GM23248 (cell line): ENCODE measurements at regions not wholly inside any gene's neighbourhood (a gene's known extent, or its start where the extent isn't known, plus 50 kb on each side); places are given as distances from the start of the nearest gene placed in this dataset.

Experiments
- DNase-seq: peaks from one replicate; pipeline ENCODE4 v3.0.0-alpha.2; 2015
- H2AFZ ChIP-seq: fragments of 200-600 bp; sonication (generic); 2 replicates; pipeline ENCODE4 v1.6.1; 2016; ENCODE audit warnings: antibody characterized with exemption
- H3F3A ChIP-seq: fragments of 200-600 bp; sonication (generic); 2 replicates; pipeline ENCODE4 v1.6.1; 2016; ENCODE audit warnings: mild to moderate bottlenecking, antibody characterized with exemption, mixed run types; ENCODE audit not compliant: insufficient read depth
- H3K27ac ChIP-seq: fragments of 200-600 bp; sonication (generic); 2 replicates; pipeline ENCODE4 v1.5.1; 2016; ENCODE audit warnings: mild to moderate bottlenecking
- H3K27me3 ChIP-seq: fragments of 200-600 bp; sonication (generic); replicated peaks from 2 replicates; pipeline ENCODE4 v1.6.1; 2016; ENCODE audit warnings: mild to moderate bottlenecking; ENCODE audit not compliant: insufficient read depth
- H3K36me3 ChIP-seq: fragments of 200-600 bp; sonication (generic); 2 replicates; pipeline ENCODE4 v1.6.1; 2016; ENCODE audit warnings: low read depth, mild to moderate bottlenecking
- H3K4me1 ChIP-seq: fragments of 200-600 bp; sonication (generic); 2 replicates; pipeline ENCODE4 v1.6.1; 2016; ENCODE audit warnings: mild to moderate bottlenecking; ENCODE audit not compliant: insufficient read depth
- H3K4me2 ChIP-seq: fragments of 200-600 bp; sonication (generic); one replicate; pipeline ENCODE4 v1.6.1; 2016; ENCODE audit warnings: mild to moderate bottlenecking; ENCODE audit not compliant: unreplicated experiment
- H3K4me3 ChIP-seq: fragments of 200-600 bp; sonication (generic); 2 replicates; pipeline ENCODE4 v1.5.1; 2016; ENCODE audit warnings: mild to moderate bottlenecking
- H3K79me2 ChIP-seq: fragments of 200-600 bp; sonication (generic); 2 replicates; pipeline ENCODE4 v1.6.1; 2016; ENCODE audit warnings: mild to moderate bottlenecking; ENCODE audit not compliant: insufficient read depth
- H3K9ac ChIP-seq: fragments of 200-600 bp; sonication (generic); 2 replicates; pipeline ENCODE4 v1.6.1; 2016; ENCODE audit warnings: mild to moderate bottlenecking
- H3K9me2 ChIP-seq: fragments of 200-600 bp; sonication (generic); 2 replicates; pipeline ENCODE4 v1.6.1; 2016; ENCODE audit warnings: mixed run types, mild to moderate bottlenecking, moderate library complexity; ENCODE audit not compliant: insufficient read depth
- H3K9me3 ChIP-seq: fragments of 200-600 bp; sonication (generic); one replicate; pipeline ENCODE4 v1.6.1; 2017; ENCODE audit warnings: low read depth
- H4K20me1 ChIP-seq: fragments of 200-600 bp; sonication (generic); 2 replicates; pipeline ENCODE4 v1.6.0; 2016; ENCODE audit not compliant: insufficient read depth
- EZH2 ChIP-seq: fragments of 200-600 bp; sonication (generic); IDR thresholded peaks from 2 replicates; pipeline ENCODE4 v1.6.1; 2018; ENCODE audit warnings: antibody characterized with exemption, mild to moderate bottlenecking; ENCODE audit not compliant: insufficient read depth, poor library complexity, severe bottlenecking
- EZH2phosphoT487 ChIP-seq: fragments of 200-600 bp; sonication (generic); IDR thresholded peaks from 2 replicates; pipeline ENCODE4 v1.6.1; 2018; ENCODE audit warnings: antibody characterized with exemption, moderate library complexity, mild to moderate bottlenecking, low read depth; ENCODE audit not compliant: insufficient read depth
- WGBS, 2 experiments: methylation state at CpG; one replicate each; pipeline ENCODE4 v1.1.6; 2015 to 2017; ENCODE audit warnings: low lambda C conversion rate in 2 of 2, low coverage in 1 of 2; ENCODE audit errors: missing lambda C conversion rate in 2 of 2; 5-methylcytosine and 5-hydroxymethylcytosine counted together
- in situ Hi-C: fragments of 300-500 bp; cut with MboI; formaldehyde crosslinking; loops from 2 replicates; pipeline ENCODE4 v1.15.0; 2020

GRCh38 chr2:151553-152334 lies 105.4 kb upstream of the FAM110C start:
- Histone ChIP-seq H4K20me1 (no peaks in the 10 kb centered on the region), H3K9ac (no peak overlapping the region)

DNA sequence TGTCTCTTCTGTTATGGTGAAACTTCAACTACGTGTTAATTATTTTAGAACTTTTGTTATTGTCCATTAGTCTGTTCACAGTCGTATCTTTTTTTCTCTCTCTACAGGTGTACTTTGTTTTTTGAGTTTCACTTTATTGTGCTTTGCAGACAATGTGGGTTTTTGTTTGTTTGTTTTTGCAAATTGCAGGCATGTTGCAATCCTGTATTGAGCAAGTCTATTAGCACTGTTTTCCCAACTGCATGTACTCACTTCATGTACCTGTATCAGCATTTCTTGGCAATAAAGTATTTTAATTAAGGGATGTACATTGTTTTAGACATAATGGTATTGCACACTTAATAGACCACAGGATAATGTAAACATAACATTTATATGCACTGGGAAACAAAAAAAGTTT lies 99.1 kb upstream of the FAM110C start:
- no peak for DNase-seq
- Histone ChIP-seq H3K9me2 (no peaks in the 10 kb centered on the region), H3K79me2 (no peaks in the 10 kb centered on the region), H3K4me3 (no peak overlapping the region), H3K4me2 (no peak overlapping the region), H2AFZ (no peak overlapping the region), H3K27ac (no peak overlapping the region), H3K36me3 (no peaks in the 10 kb centered on the region), H3K9me3 (no peaks in the 10 kb centered on the region), H3K9ac (no peak overlapping the region), H3K4me1 (no peaks in the 10 kb centered on the region), H3F3A (no peaks in the 10 kb centered on the region), H3K27me3 (no peaks in the 10 kb centered on the region), H4K20me1 (no peaks in the 10 kb centered on the region)
- in situ Hi-C loops: no loop called here
- TF ChIP-seq EZH2phosphoT487 (no peak), EZH2 (no peak)
- WGBS, 2 experiments: 36 to 40% methylated on average over 2 of the region's 2 CpGs

More at GRCh38 chr2:151553-152334, 105.4 kb upstream of the FAM110C start:
- no peaks in the 10 kb centered on the region for H3K27me3 ChIP-seq
- H3K9me2 ChIP-seq: no peaks in the 10 kb centered on the region
- TF ChIP-seq EZH2phosphoT487 (no peak), EZH2 (no peak)
- no peaks in the 10 kb centered on the region for H3K36me3 ChIP-seq
- no peaks in the 10 kb centered on the region for H3K79me2 ChIP-seq
- no peaks in the 10 kb centered on the region for H3K9me3 ChIP-seq
- no peak overlapping the region for H3K27ac ChIP-seq
- WGBS, 2 experiments: 4 to 5% methylated on average over 6 of the region's 6 CpGs
- no peak overlapping the region for H3K4me3 ChIP-seq
- no peaks in the 10 kb centered on the region for H3K4me1 ChIP-seq
- H3K4me2 ChIP-seq: no peak overlapping the region
- DNase-seq: no peak
- in situ Hi-C loops: no loop called here
- H3F3A ChIP-seq: no peaks in the 10 kb centered on the region
- no peak overlapping the region for H2AFZ ChIP-seq

DNA sequence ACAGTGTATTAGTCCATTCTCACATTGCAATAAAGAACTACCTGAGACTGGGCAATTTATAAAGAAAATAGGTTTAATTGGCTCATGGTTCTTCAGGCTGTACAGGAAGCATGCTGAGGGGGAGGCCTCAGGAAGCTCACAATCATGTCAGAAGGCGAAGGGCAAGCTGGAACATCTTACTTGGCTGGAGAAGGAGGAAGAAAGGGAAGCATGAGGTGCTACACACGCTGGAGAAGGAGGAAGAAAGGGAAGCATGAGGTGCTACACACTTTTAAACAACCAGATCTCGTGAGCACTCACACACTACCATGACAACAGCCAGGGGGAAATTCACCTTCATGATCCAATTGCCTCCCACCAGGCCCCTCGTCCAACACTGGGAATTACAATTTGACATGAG lies 95.3 kb upstream of the FAM110C start:
- H3K36me3 ChIP-seq: no peaks in the 10 kb centered on the region
- H3K4me2 ChIP-seq: no peak overlapping the region
- TF ChIP-seq EZH2: no peak
- no peak for TF ChIP-seq EZH2phosphoT487
- H3K27ac ChIP-seq: no peak overlapping the region
- no peak overlapping the region for H2AFZ ChIP-seq
- no peaks in the 10 kb centered on the region for H3K4me1 ChIP-seq
- H3K9me3 ChIP-seq: no peaks in the 10 kb centered on the region
- H3K27me3 ChIP-seq: no peaks in the 10 kb centered on the region
- in situ Hi-C loops: no loop called here
- no peaks in the 10 kb centered on the region for H3K9me2 ChIP-seq
- no peak overlapping the region for H3K9ac ChIP-seq
- no peak for DNase-seq
- H3K79me2 ChIP-seq: no peaks in the 10 kb centered on the region
- WGBS, 2 experiments: 6 to 9% methylated on average over 3 to 4 of the region's 4 CpGs
- H3K4me3 ChIP-seq: no peak overlapping the region
- no peaks in the 10 kb centered on the region for H4K20me1 ChIP-seq
- H3F3A ChIP-seq: no peaks in the 10 kb centered on the region

GRCh38 chr2:136666-137065 lies 90.4 kb upstream of the FAM110C start:
- H2AFZ ChIP-seq: no peak overlapping the region
- 8 to 15% methylated on average over 7 of the region's 7 CpGs for WGBS, 2 experiments
- no peak overlapping the region for H3K4me2 ChIP-seq
- no peaks in the 10 kb centered on the region for H3K79me2 ChIP-seq
- no peaks in the 10 kb centered on the region for H3F3A ChIP-seq
- H3K9me3 ChIP-seq: no peaks in the 10 kb centered on the region
- H3K36me3 ChIP-seq: no peaks in the 10 kb centered on the region
- H4K20me1 ChIP-seq: no peaks in the 10 kb centered on the region
- DNase-seq: no peak
- H3K9me2 ChIP-seq: no peaks in the 10 kb centered on the region
- H3K4me1 ChIP-seq: no peaks in the 10 kb centered on the region
- in situ Hi-C loops: no loop called here
- H3K27ac ChIP-seq: no peak overlapping the region
- TF ChIP-seq EZH2phosphoT487 (no peak), EZH2 (no peak)
- H3K27me3 ChIP-seq: no peaks in the 10 kb centered on the region
- no peak overlapping the region for H3K9ac ChIP-seq
- H3K4me3 ChIP-seq: no peak overlapping the region
